Right ventricle myocardium inferior (tissue), 1 donor: ENCODE measurements at regions not wholly inside any gene's neighbourhood (a gene's known extent, or its start where the extent isn't known, plus 50 kb on each side); places are given as distances from the start of the nearest gene placed in this dataset.
"Not testable (repeated sequence)": the region's sequence is repeated elsewhere in the genome, so short reads cannot be mapped to it uniquely, and the experiment has no call there.

Source experiments
- ATAC-seq: fragments of 200-7000 bp; cut with Tn5 transposase; one replicate; pipeline ENCODE4 v1.9.1; 2020; ENCODE audit warnings: mild to moderate bottlenecking, moderate library complexity
- DNase-seq: peaks from one replicate; pipeline ENCODE4 v3.0.0; 2021; ENCODE audit errors: missing footprints
- intact Hi-C: fragments of 100-400 bp; cut with DNase I; formaldehyde crosslinking; loops from one replicate; pipeline ENCODE4 v1.11.0; 2022
- donor health status: DM: no; HTN: yes; CAD: no; lungs with severe emphysema.

DNA sequence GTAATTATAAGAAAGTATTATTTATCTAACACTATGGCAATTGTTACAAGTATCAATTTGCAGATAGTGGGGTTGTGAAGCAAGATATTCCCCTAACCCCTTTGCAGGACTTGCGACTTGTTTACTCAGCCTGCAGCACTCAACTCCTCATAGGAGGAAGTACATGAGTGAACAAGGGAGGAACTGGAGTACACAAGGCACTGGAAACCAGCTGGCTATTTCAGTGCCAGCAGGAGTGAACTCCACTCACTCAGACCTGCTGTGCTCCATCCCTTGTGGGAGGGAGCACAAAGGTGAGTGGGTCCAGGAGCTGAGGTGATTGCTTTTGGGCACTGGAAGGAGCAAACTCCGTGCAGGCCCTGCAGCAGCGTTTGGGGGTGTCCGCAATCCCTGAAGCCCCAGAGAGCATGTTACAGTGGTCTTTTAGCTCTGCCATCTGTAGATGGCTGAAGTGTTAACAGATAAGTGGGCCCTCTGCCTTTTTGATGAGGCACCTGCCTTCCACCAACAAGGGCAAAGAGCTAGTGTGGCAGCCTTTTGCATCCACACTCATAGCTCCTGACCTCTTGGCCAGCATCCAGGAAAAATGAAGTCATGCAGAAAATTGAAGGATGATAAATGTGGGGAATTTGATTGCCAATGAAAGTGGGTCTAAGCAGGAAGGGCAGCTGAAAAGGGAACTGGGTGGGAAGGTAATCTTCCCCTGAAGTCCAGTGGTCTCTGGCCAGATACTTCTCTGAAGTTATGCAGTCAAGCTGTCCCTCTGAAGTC lies 802.2 kb upstream of the MIR17HG start:
- intact Hi-C loops, result no loop called here
- no peak for ATAC-seq
- DNase-seq, result no peak

DNA sequence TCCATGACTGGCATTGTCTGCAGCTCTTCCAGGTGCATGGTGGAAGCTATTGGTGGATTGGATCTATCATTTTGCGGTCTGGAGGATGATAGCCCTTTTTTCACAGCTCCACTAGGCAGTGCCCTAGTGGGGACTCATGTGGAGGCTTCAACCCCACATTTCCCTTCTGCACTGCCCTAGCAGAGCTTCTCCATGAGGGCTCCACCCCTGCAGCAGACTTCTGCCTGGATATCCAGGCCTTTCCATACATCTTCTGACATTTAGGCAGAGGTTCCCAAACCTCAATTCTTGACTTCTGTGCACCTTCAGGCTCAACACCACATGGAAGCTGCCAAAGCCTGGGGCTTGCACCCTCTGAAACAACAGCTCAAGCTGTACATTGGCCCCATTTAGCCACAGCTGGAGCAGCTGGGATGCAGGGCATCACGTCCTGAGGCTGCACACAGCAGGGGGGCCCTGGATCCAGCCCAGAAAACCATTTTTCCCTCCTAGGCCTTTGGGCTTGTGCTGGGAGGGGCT lies 800.2 kb upstream of the MIR17HG start:
- ATAC-seq (no peak), DNase-seq (no peak)
- intact Hi-C loops, result no loop called here

GRCh38 chr13:90551253-90551652 lies 796.2 kb upstream of the MIR17HG start:
- ATAC-seq, result no peak
- intact Hi-C loops, result no loop called here

DNA sequence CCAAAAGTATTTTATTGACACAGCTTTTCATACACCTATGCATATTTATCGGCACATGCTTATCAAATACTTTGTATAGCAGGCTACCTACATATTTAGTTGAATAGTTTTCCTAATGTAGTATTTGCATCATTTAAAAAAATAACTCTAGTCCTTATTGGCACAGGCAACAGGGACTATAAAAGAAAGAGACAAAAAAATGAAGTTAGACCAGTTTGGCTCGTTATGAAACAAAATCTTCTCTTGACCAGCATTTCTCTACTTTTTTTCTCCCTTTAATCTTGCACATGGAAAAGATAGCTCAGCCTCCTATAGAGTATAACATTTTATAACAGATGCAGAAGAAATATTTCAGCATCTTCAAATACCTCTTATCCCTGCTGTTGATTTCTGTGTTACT lies 794.8 kb upstream of the MIR17HG start:
- no peak for DNase-seq
- no peak for ATAC-seq
- intact Hi-C loops, result no loop called here

More at GRCh38 chr13:90551253-90551652, 796.2 kb upstream of the MIR17HG start:
- no peak for DNase-seq

- intact Hi-C loops, result no loop called here
- ATAC-seq (no peak), DNase-seq (no peak)
These were observed 794.3 kb upstream of the MIR17HG start for GRCh38 chr13:90553159-90553558.

- ATAC-seq (no peak), DNase-seq (no peak)
- intact Hi-C loops, result no loop called here
These were observed 789.9 kb upstream of the MIR17HG start for GRCh38 chr13:90557626-90558025.

GRCh38 chr13:90562443-90562842 lies 785.0 kb upstream of the MIR17HG start:
- ATAC-seq (no peak), DNase-seq (no peak)
- intact Hi-C loops, result no loop called here

DNA sequence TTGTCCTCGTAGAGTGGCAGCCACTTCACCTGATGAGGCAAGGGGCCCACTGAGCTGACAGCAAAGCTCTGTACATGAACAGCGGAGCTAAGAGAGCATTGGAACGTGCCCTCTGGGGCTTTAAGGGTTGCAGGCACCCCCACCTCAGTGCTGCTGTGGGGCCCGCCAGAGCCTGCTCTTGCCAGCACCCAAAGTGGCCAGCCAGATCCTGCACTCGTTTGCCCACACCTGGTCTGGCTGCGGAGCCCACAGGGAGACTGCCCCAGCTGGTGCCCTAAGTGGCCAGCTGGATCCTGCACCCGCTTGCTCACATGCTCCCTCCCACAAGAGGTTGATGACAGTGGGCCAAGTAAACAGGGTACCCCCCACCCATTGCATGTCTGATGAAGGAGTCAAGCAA lies 783.4 kb upstream of the MIR17HG start:
- DNase-seq, result no peak
- no peak for ATAC-seq
- intact Hi-C loops, result no loop called here

- intact Hi-C loops, result no loop called here
- no peak for DNase-seq
- ATAC-seq, result no peak
These were observed 782.9 kb upstream of the MIR17HG start for GRCh38 chr13:90564566-90564965.

GRCh38 chr13:90565985-90566713 lies 781.3 kb upstream of the MIR17HG start:
- ATAC-seq, result no peak
- intact Hi-C loops, result no loop called here
- no peak for DNase-seq

DNA sequence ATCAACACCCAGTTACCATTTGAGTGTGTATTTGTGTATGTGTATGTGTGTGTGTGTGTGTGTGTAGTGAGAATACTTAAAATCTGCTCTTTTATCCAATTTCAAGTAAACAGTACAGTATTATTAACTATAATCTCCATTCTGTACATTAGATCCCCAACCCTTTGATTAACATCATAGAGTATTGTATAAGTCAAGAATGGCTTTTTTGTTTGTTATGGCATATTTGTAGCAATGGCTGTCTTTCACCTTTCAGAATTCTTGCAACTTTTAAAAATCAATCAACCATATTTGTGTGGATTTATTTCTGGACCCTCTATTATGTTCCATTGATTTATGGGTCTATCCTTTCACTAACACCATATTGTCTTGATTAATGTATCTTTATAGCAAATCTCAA lies 779.3 kb upstream of the MIR17HG start:
- ATAC-seq, result no peak
- intact Hi-C loops, result no loop called here
- DNase-seq, result no peak

GRCh38 chr13:90576067-90576466 lies 771.4 kb upstream of the MIR17HG start:
- ATAC-seq, result no peak
- intact Hi-C loops, result no loop called here
- no peak for DNase-seq

DNA sequence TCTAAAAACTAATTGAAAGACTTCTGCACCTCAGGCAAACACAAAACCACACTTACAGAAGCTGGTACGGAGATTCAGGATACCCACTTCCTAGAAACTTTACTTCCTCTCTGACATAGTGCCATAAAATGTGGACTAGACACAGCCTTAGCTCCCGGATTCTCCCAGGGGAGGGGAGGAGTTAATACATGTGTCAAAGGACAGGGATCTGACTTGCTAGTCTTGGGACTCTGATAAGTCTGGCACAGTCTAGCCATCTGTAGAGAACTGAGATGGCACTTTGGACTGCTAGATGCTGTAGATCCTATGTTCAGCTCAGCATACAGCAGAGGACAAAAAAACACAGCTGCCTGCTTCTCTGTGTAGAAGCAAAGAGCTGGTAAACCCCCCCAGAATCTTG lies 769.8 kb upstream of the MIR17HG start:
- DNase-seq (no peak), ATAC-seq (no peak)
- intact Hi-C loops, result no loop called here

- no peak for DNase-seq
- intact Hi-C loops, result no loop called here
- ATAC-seq, result no peak
These were observed 762.1 kb upstream of the MIR17HG start for GRCh38 chr13:90585392-90585791.

DNA sequence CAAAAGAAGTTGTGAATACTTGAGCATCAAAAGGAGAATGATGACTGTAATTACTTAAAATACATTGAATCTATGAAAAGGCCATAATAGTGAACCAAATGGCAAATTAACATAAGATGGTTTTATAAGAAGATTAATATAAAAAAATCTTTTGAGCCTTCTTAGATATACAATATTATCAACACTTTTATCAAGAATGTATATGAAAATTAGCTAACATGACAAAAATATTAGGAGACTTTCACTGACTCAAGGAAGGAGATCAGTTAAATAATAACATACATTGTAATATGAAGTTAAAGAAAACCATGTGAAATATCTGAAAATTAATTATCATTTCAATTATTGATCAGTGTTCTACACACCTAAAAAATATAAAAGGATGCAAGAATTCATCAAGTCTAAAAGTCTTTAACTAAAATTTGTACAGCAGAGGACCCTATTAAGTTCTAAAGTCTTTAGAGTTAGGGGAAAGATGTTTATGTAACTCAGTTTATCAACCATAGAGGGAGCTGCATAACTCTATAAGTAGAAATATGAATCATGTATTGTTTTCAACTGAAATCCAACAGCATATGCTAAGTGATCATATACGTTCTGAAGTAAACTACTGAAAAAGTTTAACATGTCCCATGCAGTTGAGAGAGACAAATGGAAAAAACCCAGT lies 756.1 kb upstream of the MIR17HG start:
- intact Hi-C loops, result no loop called here

DNA sequence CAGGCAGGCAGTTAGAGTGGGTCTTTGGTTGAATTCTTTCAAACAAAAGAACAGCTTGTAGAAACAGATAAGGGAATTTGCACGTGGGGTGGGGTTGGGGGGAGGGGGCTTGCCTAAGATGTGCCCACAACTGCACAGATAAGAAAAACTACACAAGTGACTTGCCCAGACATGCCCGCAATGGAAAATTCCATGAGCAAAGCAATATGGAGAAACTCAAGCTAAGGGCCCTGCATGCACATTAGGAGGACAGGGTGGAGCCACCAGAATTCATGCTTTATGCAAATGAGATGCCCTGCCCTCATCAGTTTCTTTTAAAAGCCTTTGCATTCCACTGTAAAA lies 755.6 kb upstream of the MIR17HG start:
- ATAC-seq (no peak), DNase-seq (no peak)
- intact Hi-C loops, result no loop called here

More for the DNA sequence above, 756.1 kb upstream of the MIR17HG start:
- ATAC-seq (no peak), DNase-seq (no peak)

DNA sequence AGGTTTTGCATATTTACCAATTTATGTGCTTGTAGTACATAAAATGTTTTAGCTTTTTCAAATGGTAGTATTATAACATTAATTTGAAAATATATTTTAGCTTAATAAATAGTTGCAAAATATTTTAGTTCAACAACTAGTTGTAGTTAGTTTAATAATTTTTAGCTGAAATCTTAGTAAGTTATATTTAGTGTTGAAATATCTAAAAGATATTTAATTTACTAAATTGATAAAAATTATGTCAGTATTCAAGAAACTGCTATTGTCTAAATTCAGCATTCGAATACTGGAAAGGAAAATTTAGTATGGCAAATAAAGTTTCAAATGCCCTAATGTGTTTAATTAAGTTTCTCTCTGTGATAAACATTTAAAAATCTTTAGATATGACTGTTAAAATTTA lies 754.5 kb upstream of the MIR17HG start:
- no peak for ATAC-seq
- intact Hi-C loops, result no loop called here
- DNase-seq, result no peak

DNA sequence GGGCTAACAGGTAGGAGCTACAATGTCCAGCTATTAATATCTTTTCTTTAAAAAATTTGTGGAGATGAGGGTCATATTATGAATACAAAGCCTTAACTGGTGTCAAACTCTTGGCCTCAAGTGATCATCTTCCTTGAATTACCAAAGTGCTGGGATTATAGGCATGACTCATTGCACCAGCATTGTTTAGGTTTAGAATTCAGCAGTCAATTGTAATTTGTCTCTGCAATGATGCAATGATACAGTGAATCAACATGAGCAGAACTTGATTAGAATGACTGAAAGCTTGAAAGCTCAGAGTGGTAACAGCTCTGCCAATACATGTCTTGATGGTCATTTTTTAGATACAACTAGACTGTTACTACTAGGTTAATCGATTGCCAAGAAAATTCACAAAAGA lies 752.8 kb upstream of the MIR17HG start:
- ATAC-seq (no peak), DNase-seq (no peak)
- intact Hi-C loops, result no loop called here

GRCh38 chr13:90605664-90606063 lies 741.8 kb upstream of the MIR17HG start:
- intact Hi-C loops, result no loop called here
- DNase-seq, result no peak
- ATAC-seq, result no peak

GRCh38 chr13:90606921-90607320 lies 740.6 kb upstream of the MIR17HG start:
- ATAC-seq, intact Hi-C loops, DNase-seq: not testable (repeated sequence)
